Stimulated activated effector memory CD8-positive, alpha-beta T cell treated with anti-CD3 and anti-CD28 coated beads, Interleukin-12 subunit alpha, Interleukin-12 subunit beta, amount 100 ng/mL, for 72 hours (primary cell): ENCODE measurements at regions not wholly inside any gene's neighbourhood (a gene's known extent, or its start where the extent isn't known, plus 50 kb on each side); places are given as distances from the start of the nearest gene placed in this dataset.
A peak's percentile ranks its signal among the peaks of the same experiment; 100 is the strongest.

Experiments used
- ATAC-seq: fragments of 150-1000 bp; cut with Tn5 transposase; 2 replicates; pipeline ENCODE4 v1.10.0; 2021
- DNase-seq, 2 donors: peaks; one replicate each; pipeline ENCODE4 v3.0.0; 2021 to 2022; ENCODE audit warnings: low spot score in 2 of 2
- H3K27ac Mint-ChIP-seq: one replicate; pipeline ENCODE4 v1.8.0; 2022; ENCODE audit warnings: mild to moderate bottlenecking, mixed read lengths
- H3K36me3 Mint-ChIP-seq: one replicate; pipeline ENCODE4 v1.8.0; 2022; ENCODE audit warnings: mild to moderate bottlenecking, mixed read lengths
- H3K4me1 Mint-ChIP-seq: one replicate; pipeline ENCODE4 v1.8.0; 2022; ENCODE audit warnings: mixed read lengths
- H3K4me3 Mint-ChIP-seq: one replicate; pipeline ENCODE4 v1.8.0; 2022; ENCODE audit warnings: mild to moderate bottlenecking, mixed read lengths
- H3K9me3 Mint-ChIP-seq: one replicate; pipeline ENCODE4 v1.8.0; 2022; ENCODE audit warnings: mixed read lengths

- Mint-ChIP-seq H3K9me3 (no peaks in the 10 kb centered on the region), H3K4me3 (no peak overlapping the region)
These were observed 97.9 kb upstream of the ZNF516 start for GRCh38 chr18:76592981-76593381.

DNA sequence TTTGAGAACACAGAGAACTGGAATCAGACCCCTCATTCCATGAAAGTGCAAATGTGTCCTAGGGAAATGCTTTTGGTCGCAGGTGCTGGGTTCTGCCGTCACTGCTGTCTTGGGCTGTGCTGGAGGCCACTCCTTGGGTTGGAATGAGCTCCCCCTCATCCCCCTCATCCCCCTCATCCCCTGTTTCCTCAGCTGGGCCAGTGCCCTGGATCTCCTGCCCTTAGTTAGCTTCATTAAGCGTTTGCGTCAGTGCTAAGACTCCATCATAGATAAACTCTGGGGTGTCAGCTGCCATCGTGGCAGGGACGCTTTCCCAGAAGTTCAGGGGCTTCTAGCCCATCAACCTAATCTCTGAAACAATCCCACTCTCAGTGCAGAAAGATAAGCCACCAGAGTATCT, 97.1 kb upstream of the ZNF516 start:
- Mint-ChIP-seq H3K9me3 (no peaks in the 10 kb centered on the region), H3K4me1 (no peaks in the 10 kb centered on the region), H3K36me3 (no peaks in the 10 kb centered on the region), H3K4me3 (no peak overlapping the region), H3K27ac (no peak overlapping the region)
- ATAC-seq (no peak), DNase-seq (no peak)

More at GRCh38 chr18:76592981-76593381, 97.9 kb upstream of the ZNF516 start:
- Mint-ChIP-seq H3K27ac (no peak overlapping the region), H3K36me3 (no peaks in the 10 kb centered on the region), H3K4me1 (no peaks in the 10 kb centered on the region)
- ATAC-seq: no peak
- no peak for DNase-seq

DNA sequence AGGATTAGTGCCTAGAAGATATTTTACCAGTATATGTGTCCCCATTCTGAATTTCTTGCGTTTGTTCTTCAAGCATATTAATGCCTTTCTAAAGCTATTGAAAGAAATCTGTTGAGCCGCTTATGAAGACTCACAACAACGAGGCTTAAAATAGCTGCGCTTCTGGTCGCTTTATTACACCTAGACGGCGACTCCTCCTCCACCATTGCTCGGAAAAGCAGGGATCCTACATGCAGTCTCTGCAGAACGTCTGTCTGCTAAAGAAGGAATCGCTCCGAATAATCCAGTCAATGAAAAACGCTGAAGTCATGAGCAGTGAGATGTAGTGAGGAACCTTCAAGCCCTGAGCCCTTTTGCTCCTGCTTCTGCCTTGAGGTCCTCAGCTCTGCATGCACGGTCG, 94.8 kb upstream of the ZNF516 start:
- DNase-seq (no peak), ATAC-seq (no peak)
- Mint-ChIP-seq H3K9me3 (no peaks in the 10 kb centered on the region), H3K36me3 (no peaks in the 10 kb centered on the region), H3K4me1 (no peaks in the 10 kb centered on the region), H3K4me3 (no peak overlapping the region), H3K27ac (no peak overlapping the region)

DNA sequence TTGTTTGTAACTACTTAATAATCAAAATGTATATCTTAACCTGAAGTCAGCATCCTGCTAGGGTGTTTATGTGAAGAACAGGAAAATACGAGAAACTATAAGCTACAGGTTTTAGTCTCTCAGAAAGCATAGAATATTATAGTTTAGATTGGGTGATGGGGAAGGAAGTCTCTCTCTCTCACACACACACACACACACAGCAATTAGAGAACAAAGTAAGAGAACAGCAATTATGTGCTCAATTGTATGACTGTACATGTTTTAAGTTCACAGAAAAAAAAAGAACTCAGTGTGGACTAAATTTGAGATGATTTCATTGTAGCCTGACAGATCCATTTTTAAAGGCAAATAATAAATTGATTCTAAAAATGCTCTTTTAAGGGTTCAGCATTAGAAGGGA, 94.3 kb upstream of the ZNF516 start:
- H3K4me3 Mint-ChIP-seq: peak overlapping the region; percentile 22
- no peak for ATAC-seq
- no peaks in the 10 kb centered on the region for H3K9me3 Mint-ChIP-seq
- no peak overlapping the region for H3K27ac Mint-ChIP-seq
- DNase-seq: no peak
- no peaks in the 10 kb centered on the region for H3K36me3 Mint-ChIP-seq
- H3K4me1 Mint-ChIP-seq: no peaks in the 10 kb centered on the region

- Mint-ChIP-seq H3K9me3 (no peaks in the 10 kb centered on the region), H3K4me3 (peak overlapping the region; percentile 22), H3K36me3 (no peaks in the 10 kb centered on the region)
These were observed 93.7 kb upstream of the ZNF516 start for GRCh38 chr18:76588601-76589226.

DNA sequence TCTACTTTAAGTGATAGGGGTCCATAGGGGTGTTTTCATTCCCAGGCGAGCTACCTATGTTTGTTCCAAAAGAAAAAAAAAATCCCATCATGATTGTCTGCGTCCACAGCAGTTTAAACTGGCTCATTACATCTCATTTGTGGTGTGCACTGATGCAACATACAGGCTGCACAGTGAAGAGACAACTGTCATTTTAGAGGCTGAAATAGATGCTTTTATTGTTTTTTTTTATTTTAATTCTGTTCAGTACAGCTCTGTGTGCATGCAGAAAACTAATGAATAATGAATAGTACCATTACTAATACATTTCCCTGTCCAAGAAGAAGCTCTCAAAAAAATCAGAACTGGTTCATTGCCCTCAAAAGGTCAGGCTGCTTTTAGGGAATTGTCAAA, 92.8 kb upstream of the ZNF516 start:
- DNase-seq: no peak
- no peak for ATAC-seq
- Mint-ChIP-seq H3K27ac (no peak overlapping the region), H3K36me3 (no peaks in the 10 kb centered on the region), H3K4me3 (no peak overlapping the region), H3K4me1 (no peaks in the 10 kb centered on the region), H3K9me3 (no peaks in the 10 kb centered on the region)

More at GRCh38 chr18:76588601-76589226, 93.7 kb upstream of the ZNF516 start:
- Mint-ChIP-seq H3K27ac (no peak overlapping the region), H3K4me1 (no peaks in the 10 kb centered on the region)
- no peak for ATAC-seq
- no peak for DNase-seq

DNA sequence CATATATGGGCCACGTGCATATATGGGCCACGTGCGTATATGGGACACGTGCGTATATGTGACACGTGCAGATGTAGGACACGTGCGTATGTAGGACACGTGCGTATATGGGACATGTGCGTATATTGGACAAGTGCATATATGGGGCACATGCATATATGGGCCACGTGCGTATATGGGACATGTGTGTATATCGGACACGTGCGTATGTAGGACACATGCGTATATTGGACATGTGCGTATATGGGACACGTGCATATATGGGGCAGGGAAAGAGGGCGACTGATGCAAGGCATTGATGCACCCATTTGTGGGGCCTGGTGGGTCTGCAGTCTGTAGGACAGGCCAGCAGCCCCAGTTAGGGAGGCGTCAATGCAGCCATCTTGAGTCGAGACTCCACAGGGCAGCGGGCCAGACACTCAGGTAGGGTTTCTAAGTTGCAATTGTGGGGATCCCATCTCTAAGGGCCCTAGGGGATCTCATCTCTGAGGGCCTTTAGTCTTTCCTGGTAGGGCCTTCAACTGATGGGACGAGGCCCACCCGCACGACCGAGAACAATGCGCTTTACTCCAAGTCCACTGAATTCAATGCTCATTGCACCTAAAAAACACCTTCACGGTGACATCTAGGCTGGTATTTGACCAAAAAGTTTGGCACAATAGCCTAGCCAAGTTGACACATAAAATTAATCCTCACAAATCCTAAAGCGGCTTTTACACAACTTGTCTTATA, 92.3 kb upstream of the ZNF516 start:
- ATAC-seq (no peak), DNase-seq (no peak)
- Mint-ChIP-seq H3K4me1 (no peaks in the 10 kb centered on the region), H3K36me3 (no peaks in the 10 kb centered on the region), H3K4me3 (no peak overlapping the region), H3K27ac (no peak overlapping the region), H3K9me3 (no peaks in the 10 kb centered on the region)

- no peak overlapping the region for H3K27ac Mint-ChIP-seq
- ATAC-seq: no peak
- no peaks in the 10 kb centered on the region for H3K9me3 Mint-ChIP-seq
- H3K36me3 Mint-ChIP-seq: no peaks in the 10 kb centered on the region
- H3K4me3 Mint-ChIP-seq: no peak overlapping the region
- no peaks in the 10 kb centered on the region for H3K4me1 Mint-ChIP-seq
- DNase-seq: no peak
These were observed 89.6 kb upstream of the ZNF516 start for GRCh38 chr18:76584414-76585310.

DNA sequence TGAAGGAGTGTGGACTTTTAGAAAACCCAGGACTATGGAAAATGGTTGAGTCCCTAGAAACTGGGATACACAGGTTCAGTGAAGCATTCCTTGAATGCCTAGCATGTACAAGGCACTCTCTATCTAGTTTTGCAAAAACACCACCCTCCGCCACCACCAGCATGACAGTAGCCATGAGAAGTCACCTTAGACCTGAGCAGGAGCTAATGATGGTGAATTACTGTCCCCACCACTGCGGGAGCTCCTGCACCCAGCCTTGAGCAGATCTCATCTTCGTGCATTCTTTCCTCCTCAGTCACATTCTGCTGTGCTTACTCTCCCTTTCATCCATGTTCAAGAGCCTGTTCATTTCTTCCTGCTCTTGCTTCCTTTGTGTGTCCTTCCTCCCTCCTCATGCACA, 86.2 kb upstream of the ZNF516 start:
- Mint-ChIP-seq H3K27ac (no peak overlapping the region), H3K36me3 (no peaks in the 10 kb centered on the region), H3K4me3 (no peak overlapping the region), H3K9me3 (no peaks in the 10 kb centered on the region), H3K4me1 (no peaks in the 10 kb centered on the region)
- ATAC-seq: no peak
- no peak for DNase-seq

DNA sequence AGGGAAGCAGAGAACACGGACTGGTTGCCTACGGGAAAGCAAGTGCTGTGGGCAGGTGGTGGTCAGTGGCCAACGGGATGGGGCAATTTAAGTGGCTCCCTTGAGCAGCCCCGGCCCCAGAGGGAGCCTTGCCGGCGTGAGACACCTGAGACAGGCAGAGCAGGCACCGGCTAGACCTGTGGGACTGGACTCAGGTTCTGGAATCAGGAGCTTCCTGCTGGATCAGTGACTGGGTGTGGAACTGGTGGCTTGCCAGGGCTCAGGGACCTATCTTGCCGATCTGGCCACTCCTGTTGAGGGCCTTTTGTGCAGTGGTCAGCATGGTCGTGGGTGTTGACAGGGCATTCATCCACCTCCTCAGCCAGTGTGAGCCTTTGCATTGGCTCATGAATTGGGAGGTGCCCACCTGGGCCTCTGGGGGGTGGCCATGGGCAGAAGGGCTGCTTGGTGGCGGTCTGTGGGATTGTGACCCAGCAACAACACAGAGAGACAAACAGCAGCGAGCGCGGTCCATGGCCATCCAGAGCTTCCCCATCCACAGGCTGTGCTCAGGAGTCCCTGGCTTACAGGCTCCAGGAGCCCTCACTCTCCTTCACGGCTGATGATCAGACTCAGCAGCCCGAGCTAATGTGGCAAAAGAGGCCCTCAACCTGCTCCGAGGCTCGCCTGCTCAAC, 85.4 kb upstream of the ZNF516 start:
- Mint-ChIP-seq H3K4me3 (no peak overlapping the region), H3K9me3 (no peaks in the 10 kb centered on the region), H3K36me3 (no peaks in the 10 kb centered on the region), H3K27ac (no peak overlapping the region), H3K4me1 (no peaks in the 10 kb centered on the region)
- ATAC-seq: peak; percentile 15
- DNase-seq: no peak

DNA sequence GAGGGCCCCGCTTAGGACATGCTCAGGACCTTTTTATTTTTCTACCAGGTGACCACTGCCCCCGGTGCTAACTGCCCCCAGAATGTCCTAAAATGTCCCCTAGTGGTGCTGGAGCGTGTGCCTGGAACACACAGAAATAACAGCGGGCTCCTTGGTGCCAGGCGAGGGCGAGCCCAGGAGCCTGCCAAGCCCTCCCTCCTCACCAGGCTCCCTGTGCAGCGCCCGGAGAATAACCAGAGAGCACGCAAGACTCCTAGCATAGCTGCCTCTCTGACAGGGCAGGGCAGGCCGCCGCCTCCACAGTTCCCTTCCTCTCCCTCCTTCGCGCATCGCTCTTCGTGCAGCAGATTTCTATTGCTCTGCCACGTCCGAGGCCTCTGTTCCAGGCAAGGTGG, 84.3 kb upstream of the ZNF516 start:
- Mint-ChIP-seq H3K4me3 (no peak overlapping the region), H3K27ac (no peak overlapping the region), H3K36me3 (no peaks in the 10 kb centered on the region), H3K9me3 (no peaks in the 10 kb centered on the region), H3K4me1 (no peaks in the 10 kb centered on the region)
- DNase-seq (no peak), ATAC-seq (no peak)

GRCh38 chr18:76578571-76579300, 83.7 kb upstream of the ZNF516 start:
- no peaks in the 10 kb centered on the region for H3K4me1 Mint-ChIP-seq
- no peaks in the 10 kb centered on the region for H3K36me3 Mint-ChIP-seq
- ATAC-seq: no peak
- H3K4me3 Mint-ChIP-seq: no peak overlapping the region
- no peak overlapping the region for H3K27ac Mint-ChIP-seq
- no peak for DNase-seq
- H3K9me3 Mint-ChIP-seq: no peaks in the 10 kb centered on the region

DNA sequence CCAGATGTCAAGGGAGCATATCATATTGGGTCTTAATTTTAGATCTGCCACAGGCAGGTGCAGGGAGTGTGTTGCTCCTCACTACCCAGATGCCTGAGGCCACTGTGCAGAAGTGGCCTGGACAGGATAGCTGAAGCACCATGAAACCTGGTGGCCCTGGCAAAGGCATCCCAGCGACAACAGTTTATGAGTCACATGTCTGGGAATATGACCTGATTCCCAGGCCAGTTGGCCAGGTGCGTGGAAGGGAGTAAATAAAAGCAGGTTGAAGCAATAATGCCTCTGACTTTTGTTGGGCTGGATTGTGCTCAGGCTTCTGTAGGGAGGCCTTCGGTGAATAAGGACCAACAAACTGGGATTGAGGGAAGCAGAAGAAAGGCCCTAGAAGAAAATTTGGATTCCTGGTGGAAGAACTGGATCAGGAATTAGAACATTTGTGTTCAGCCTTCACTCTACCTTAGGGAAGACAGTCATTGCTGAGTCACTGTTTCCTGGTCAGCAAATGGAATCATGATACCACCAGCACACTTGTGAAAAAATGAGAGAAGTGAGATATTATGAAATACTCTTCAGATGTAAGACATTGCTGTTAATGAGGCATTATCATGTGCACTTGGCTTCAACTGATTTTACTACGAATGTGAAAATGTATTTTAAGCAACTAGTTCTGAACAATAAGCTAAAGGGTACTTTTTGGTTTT, 78.4 kb upstream of the ZNF516 start:
- H3K36me3 Mint-ChIP-seq: no peaks in the 10 kb centered on the region
- ATAC-seq (no peak), DNase-seq (no peak)
- no peak overlapping the region for H3K27ac Mint-ChIP-seq
- no peaks in the 10 kb centered on the region for H3K9me3 Mint-ChIP-seq
- H3K4me1 Mint-ChIP-seq: no peaks in the 10 kb centered on the region
- no peak overlapping the region for H3K4me3 Mint-ChIP-seq

- DNase-seq (no peak), ATAC-seq (peak; percentile 8)
- Mint-ChIP-seq H3K4me3 (no peak overlapping the region), H3K36me3 (no peaks in the 10 kb centered on the region), H3K4me1 (no peaks in the 10 kb centered on the region), H3K9me3 (no peaks in the 10 kb centered on the region), H3K27ac (no peak overlapping the region)
These were observed 77.6 kb upstream of the ZNF516 start for GRCh38 chr18:76572518-76573247.
